HEK293T (cell line): ENCODE measurements at regions not wholly inside any gene's neighbourhood (a gene's known extent, or its start where the extent isn't known, plus 50 kb on each side); places are given as distances from the start of the nearest gene placed in this dataset.

Experiments
- ARNT ChIP-seq: fragments of 450-650 bp; IDR thresholded peaks from 2 replicates; pipeline ENCODE4 v1.6.1; 2017; ENCODE audit warnings: mild to moderate bottlenecking
- BHLHE40 ChIP-seq: fragments of 450-650 bp; IDR thresholded peaks from 2 replicates; pipeline ENCODE4 v1.6.1; 2016; ENCODE audit warnings: mild to moderate bottlenecking, moderate library complexity, borderline replicate concordance
- ELF4 ChIP-seq: fragments of 450-650 bp; IDR thresholded peaks from 2 replicates; pipeline ENCODE4 v1.6.1; 2017; ENCODE audit warnings: antibody characterized with exemption
- FOXA1 ChIP-seq: fragments of 450-650 bp; IDR thresholded peaks from 2 replicates; pipeline ENCODE4 v1.6.1; 2016; ENCODE audit warnings: mild to moderate bottlenecking
- HDGF ChIP-seq: fragments of 450-650 bp; IDR thresholded peaks from 2 replicates; pipeline ENCODE4 v1.6.1; 2017; ENCODE audit warnings: antibody characterized with exemption, borderline replicate concordance
- L3MBTL2 ChIP-seq: fragments of 450-650 bp; conservative IDR thresholded peaks from 2 replicates; pipeline ENCODE4 v1.6.1; 2016; ENCODE audit warnings: mild to moderate bottlenecking
- LEF1 ChIP-seq: fragments of 450-650 bp; IDR thresholded peaks from 2 replicates; pipeline ENCODE4 v1.6.1; 2017; ENCODE audit warnings: mild to moderate bottlenecking, borderline replicate concordance
- NFRKB ChIP-seq: fragments of 450-650 bp; IDR thresholded peaks from 2 replicates; pipeline ENCODE4 v1.6.1; 2016; ENCODE audit warnings: mild to moderate bottlenecking, moderate library complexity
- SP1 ChIP-seq: fragments of 450-650 bp; IDR thresholded peaks from 2 replicates; pipeline ENCODE4 v1.6.1; 2017
- SUZ12 ChIP-seq: fragments of 450-650 bp; IDR thresholded peaks from 2 replicates; pipeline ENCODE4 v1.6.1; 2016; ENCODE audit warnings: mild to moderate bottlenecking
- ZNF384 ChIP-seq: fragments of 450-650 bp; IDR thresholded peaks from 2 replicates; pipeline ENCODE4 v1.6.1; 2016

DNA sequence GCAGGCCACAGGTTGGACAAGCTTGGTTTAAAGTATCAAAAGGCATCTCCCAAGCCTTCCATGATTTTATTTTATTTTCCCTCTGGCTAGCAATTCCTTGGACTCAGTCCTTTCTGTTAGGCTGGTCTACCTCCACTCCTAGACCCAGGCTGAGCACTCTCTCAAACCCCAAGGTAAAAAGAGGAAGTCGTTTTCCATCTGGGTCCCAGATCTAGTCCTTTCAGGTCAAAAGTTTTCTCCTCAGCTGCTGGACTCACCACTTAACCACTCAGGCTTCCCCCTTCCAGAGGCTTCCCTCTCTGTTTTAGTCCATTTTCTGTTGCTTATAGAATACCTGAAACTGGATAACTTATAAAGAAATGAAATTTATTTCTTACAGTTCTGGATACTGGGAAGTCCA lies 252.3 kb upstream of the MKLN1 start:
- TF ChIP-seq ZNF384 (no peak), ARNT (no peak), L3MBTL2 (no peak), SUZ12 (no peak), ELF4 (no peak), HDGF (no peak), LEF1 (no peak), BHLHE40 (no peak), FOXA1 (no peak), SP1 (no peak), NFRKB (no peak)
